HG03457 (cell line): ENCODE measurements at regions not wholly inside any gene's neighbourhood (a gene's known extent, or its start where the extent isn't known, plus 50 kb on each side); places are given as distances from the start of the nearest gene placed in this dataset.
"Not testable (repeated sequence)": the region's sequence is repeated elsewhere in the genome, so short reads cannot be mapped to it uniquely, and the experiment has no call there.

Experiments
- ATAC-seq: cut with Tn5 transposase; IDR thresholded peaks from one replicate; pipeline ENCODE4 v1.9.1; 2021; ENCODE audit warnings: moderate number of reproducible peaks; ENCODE audit not compliant: unreplicated experiment

DNA sequence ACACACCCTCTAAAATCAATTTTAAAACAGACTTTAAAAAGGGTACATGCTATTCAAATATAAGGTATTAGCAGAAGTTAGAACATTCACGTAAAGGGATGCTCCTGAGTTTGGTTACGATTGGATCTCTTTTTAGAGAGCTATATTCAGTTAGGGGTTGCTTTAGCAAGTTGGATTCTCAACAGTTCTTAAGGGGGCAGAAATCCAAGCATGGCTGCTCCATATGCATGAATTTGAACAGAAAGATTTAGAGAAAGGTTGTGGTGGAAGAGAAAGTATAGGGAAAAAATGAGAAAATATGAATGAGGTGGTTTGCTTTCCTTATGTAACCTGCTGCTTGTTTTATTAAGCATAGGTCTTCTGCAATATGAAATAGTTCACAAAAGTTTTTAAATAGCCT lies 855.1 kb downstream of the SORCS1 start:
- ATAC-seq = no peak

GRCh38 chr10:106308284-106308683 lies 856.2 kb downstream of the SORCS1 start:
- no peak for ATAC-seq

- no peak for ATAC-seq
These were observed 860.5 kb downstream of the SORCS1 start for GRCh38 chr10:106304056-106304455.

DNA sequence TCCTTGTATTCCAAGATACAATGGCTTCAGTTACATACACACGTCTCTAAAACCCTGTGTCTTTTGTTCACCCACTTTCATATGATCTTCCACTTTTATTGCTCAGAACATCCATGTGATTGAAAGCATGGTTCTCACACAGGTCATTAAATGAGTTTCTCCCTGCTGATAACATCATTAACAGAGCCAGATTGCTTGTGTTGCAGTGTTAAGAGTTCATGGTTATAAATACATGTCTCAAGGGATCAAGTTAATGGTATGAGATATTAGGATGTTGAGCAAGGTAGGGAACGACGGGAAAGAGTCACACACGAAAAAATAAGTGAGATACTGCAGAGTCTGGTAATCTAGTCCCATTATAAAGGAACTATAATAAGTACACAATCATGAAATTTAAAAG lies 861.5 kb downstream of the SORCS1 start:
- ATAC-seq = no peak

DNA sequence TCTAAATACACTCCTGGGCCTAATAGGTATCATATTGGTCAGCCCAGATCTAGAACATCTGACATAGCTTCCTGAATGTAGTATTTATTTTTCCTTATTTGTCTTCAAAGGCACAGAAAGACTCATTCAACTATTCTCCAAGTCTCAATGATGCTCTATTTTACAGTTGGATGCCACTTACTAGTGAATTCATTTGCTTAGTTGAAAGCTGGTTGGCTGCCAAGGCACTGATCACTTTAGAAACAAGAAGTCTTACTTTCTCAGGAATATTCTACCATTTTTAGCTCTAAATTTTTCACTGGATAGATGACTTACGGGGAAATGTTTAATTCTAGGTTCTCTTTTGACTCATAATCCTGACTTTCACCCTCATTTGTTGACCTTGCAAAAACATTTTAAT lies 863.4 kb downstream of the SORCS1 start:
- no peak for ATAC-seq

- no peak for ATAC-seq
These were observed 867.6 kb downstream of the SORCS1 start for GRCh38 chr10:106296750-106297392.

GRCh38 chr10:106284802-106285587 lies 879.5 kb downstream of the SORCS1 start:
- ATAC-seq = no peak

GRCh38 chr10:106280896-106281460 lies 883.5 kb downstream of the SORCS1 start:
- ATAC-seq = no peak

- no peak for ATAC-seq
These were observed 886.1 kb downstream of the SORCS1 start for GRCh38 chr10:106278383-106278782.

- ATAC-seq = no peak
These were observed 893.3 kb downstream of the SORCS1 start for GRCh38 chr10:106271237-106271636.

DNA sequence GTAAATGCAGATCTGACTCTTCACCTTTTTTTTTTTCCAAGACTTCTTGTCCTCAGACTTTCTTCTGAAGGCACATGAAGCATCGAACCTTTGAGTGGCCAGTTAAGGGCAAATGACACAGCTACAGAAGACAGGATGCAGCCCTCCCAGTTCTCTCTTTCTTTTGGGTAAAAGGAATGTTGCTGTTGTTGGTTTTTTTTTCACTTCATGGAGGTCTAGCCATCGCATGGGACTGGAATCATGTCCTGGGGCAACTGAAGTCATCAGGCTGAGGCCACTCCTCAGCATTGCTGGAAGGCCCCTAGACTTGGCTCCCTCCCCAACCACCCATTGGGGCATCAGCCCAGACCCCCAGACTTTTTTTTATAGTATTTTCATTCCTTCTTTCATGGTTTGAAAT lies 896.5 kb downstream of the SORCS1 start:
- no peak for ATAC-seq

DNA sequence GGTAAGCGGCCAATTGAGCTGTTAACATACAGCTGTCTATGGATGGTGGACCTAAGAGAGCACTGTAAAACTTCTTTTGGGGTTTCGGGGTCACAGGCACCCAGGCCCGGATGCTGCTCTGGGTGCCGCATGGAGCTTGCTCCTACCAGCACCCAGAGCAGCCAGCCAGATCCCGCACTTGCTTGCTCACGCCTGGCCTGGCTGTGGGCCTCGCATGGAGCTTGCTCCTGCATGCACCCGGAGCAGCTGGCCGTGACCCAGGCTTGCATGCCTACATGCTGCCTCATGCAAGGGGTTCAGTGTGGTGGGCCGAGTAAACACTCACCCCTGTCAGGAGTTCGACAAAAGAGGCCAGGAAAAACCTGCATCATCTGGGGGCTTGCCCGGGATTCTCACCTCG lies 896.9 kb downstream of the SORCS1 start:
- ATAC-seq = no peak

DNA sequence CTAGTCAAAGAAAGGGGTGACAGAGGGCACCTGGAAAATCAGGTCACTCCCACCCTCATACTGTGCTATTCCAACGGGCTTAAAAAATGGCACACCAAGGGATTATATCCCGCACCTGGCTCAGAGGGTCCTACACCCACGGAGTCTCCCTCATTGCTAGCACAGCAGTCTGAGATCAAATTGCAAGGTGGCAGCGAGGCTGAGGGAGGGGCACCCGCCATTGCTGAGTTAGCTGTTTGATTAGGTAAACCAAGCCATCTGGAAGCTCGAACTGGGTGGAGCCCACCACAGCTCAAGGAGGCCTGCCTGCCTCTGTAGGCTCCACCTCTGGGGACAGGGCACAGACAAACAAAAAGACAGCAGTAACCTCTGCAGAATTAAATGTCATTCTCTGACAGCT lies 907.1 kb downstream of the SORCS1 start:
- ATAC-seq = not testable (repeated sequence)

GRCh38 chr10:106255111-106255678 lies 909.3 kb downstream of the SORCS1 start:
- no peak for ATAC-seq

DNA sequence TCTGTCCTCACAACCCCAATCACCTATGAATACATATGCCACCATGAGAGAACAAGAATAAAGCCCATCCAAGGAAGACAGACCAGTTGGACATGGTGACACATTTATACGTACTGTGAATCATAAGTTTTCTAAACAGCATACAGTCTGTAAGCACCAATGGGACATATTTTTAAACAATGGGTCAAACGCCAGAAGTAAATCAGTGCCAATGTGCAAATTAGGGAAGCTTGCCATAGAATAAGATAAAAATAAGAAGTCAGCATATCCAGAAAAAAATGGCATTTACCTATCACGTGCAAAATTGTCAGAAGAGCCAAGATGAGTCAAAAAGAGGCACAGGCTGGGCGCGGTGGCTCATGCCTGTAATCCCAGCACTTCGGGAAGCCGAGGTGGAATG lies 910.4 kb downstream of the SORCS1 start:
- ATAC-seq = no peak

GRCh38 chr10:106252541-106252940 lies 912.0 kb downstream of the SORCS1 start:
- no peak for ATAC-seq

DNA sequence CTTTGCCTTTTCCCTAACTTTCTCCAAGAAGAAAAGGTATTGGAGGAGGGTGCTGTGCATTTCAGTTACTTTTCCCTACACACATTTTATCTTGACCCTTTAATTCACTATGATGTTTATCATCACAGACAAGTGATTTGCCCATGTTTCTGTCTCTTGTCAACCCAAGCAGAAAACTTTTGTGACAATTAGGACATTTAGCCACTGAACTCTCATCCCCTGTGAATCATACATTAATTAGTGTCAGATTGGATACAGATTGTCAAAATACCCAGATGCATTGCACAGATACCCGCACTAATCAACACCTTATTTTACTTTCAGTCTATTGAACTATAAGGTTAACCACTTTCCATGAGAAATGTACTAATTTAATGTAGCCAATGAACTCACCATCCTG lies 912.9 kb downstream of the SORCS1 start:
- ATAC-seq = no peak

DNA sequence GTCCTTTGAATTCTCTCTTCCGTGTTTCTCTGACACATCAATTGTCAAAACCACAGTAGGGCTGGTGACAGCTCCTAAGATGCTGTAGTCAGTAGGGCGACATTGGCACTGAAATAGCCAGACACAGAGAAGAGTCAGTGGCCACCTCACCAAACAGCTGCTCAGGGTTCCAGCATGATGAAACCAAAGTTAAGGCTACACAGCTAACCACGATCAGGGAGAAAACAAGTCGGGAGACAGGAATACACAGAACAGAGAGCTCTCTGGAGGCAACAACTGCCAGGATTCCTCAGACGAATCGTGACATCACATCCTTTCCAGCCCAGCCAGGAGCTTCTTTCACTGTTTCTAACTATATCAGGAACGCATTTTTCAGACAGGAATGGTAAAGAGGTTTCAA lies 922.2 kb downstream of the SORCS1 start:
- ATAC-seq = no peak

- ATAC-seq = no peak
These were observed 937.7 kb downstream of the SORCS1 start for GRCh38 chr10:106226828-106227227.

DNA sequence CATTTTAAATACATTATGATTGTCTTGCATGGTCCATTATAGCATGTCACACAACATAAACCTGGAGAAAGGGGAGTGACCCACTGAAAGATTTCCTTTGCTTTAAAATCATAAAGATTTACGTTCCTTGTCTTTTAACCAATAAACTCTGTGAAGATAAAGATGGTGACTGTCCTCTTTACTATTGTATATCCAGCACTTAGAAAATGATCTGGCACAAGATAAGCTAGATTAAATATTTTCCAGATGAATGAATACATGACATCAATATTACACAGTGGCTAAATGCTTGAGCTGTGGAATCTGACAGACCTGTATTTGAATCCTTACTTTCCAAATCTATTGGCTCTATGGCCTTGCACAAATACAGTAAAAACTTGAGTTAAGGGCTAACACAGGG lies 938.4 kb downstream of the SORCS1 start:
- no peak for ATAC-seq

DNA sequence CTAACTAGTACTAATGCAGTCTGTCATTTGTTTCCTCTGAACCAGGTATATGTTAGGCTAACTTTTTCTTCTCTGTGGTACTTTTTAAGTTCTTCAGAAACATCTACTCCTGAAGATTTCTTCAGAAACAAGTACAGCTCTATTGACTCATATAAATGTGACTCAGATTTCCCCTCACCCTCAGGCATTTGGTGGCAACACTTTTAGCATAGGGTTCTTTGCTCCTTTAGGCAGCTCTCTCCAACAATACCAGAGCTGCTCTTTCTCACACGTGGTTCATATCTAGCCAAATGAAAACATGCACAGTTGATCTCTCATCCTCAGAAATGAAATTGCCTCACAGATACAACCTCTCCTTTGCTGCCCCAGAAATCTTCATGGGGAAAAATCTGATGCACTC lies 939.8 kb downstream of the SORCS1 start:
- no peak for ATAC-seq

- no peak for ATAC-seq
These were observed 946.9 kb downstream of the SORCS1 start for GRCh38 chr10:106217627-106218026.
